ENCODE measurements at regions not wholly inside any gene's neighbourhood (a gene's known extent, or its start where the extent isn't known, plus 50 kb on each side); places are given as distances from the start of the nearest gene placed in this dataset.

DNA sequence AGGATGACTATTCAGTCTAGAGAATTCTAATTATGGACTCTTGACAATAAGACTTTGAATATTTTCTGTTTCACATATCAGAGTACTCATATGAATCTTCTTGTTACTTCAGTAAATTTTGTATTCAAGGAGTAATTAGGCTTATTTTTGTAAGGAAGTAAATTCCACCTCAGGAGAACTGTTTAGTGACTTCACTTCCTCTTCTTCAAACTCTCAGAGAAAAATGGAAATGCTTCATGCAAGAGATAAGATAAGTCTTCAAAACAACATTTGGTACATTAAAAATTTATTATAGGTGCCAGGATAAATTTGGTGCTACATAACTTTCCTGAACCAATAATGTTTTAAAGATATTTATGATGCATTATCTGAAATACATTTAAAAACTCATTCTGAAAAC, 1421.9 kb downstream of the PCDH7 start:
- no peak for TF ChIP-seq POLR2A (IDR thresholded peaks at IDR 0.05)
- TF ChIP-seq, protein P1, sequence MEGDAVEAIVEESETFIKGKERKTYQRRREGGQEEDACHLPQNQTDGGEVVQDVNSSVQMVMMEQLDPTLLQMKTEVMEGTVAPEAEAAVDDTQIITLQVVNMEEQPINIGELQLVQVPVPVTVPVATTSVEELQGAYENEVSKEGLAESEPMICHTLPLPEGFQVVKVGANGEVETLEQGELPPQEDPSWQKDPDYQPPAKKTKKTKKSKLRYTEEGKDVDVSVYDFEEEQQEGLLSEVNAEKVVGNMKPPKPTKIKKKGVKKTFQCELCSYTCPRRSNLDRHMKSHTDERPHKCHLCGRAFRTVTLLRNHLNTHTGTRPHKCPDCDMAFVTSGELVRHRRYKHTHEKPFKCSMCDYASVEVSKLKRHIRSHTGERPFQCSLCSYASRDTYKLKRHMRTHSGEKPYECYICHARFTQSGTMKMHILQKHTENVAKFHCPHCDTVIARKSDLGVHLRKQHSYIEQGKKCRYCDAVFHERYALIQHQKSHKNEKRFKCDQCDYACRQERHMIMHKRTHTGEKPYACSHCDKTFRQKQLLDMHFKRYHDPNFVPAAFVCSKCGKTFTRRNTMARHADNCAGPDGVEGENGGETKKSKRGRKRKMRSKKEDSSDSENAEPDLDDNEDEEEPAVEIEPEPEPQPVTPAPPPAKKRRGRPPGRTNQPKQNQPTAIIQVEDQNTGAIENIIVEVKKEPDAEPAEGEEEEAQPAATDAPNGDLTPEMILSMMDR (IDR thresholded peaks at IDR 0.05) = no peak
